IMR-90 (cell line): ENCODE measurements at regions not wholly inside any gene's neighbourhood (a gene's known extent, or its start where the extent isn't known, plus 50 kb on each side); places are given as distances from the start of the nearest gene placed in this dataset.

Experiments used
- ATAC-seq: fragments of 200-7000 bp; cut with Tn5 transposase; 2 replicates; pipeline ENCODE4 v1.9.1; 2020; ENCODE audit warnings: low read depth, mild to moderate bottlenecking, moderate library complexity
- BruUV-seq: library from RNA; stranded (reverse); fragments of 400-500 nt; replicated peaks from 2 replicates; lab custom pipeline; 2021; lab: Mats Ljungman, UMichigan
- CTCF ChIA-PET: fragments of 300-600 bp; formaldehyde crosslinking; extraction: SDS; loops from one replicate; lab custom pipeline; 2021; ENCODE audit warnings: antibody characterized with exemption; lab: Yijun Ruan, JAX
- POLR2A ChIA-PET: fragments of 300-600 bp; sonication (Branson Sonifier 250); formaldehyde crosslinking; loops from one replicate; lab custom pipeline; 2022; ENCODE audit warnings: antibody characterized with exemption; ENCODE audit not compliant: unreplicated experiment; lab: Charles Lee
- DNase-seq: peaks from one replicate; pipeline ENCODE4 v3.0.0; 2013
- H2AFZ ChIP-seq: replicated peaks from 2 replicates; pipeline ENCODE3; 2013; ENCODE audit warnings: low read length, mild to moderate bottlenecking; ENCODE audit not compliant: poor library complexity
- H2AK5ac ChIP-seq: 2 replicates; pipeline ENCODE4 v1.6.1; 2013; ENCODE audit warnings: low read depth, low read length, inconsistent platforms
- H2AK9ac ChIP-seq: replicated peaks from 2 replicates; pipeline ENCODE3; 2013; ENCODE audit warnings: mild to moderate bottlenecking, low read depth, low read length, moderate library complexity; ENCODE audit not compliant: poor library complexity
- H2BK120ac ChIP-seq: 2 replicates; pipeline ENCODE4 v1.6.1; 2013; ENCODE audit warnings: low read depth, low read length, inconsistent platforms
- H2BK15ac ChIP-seq: 3 replicates; pipeline ENCODE4 v1.6.1; 2013; ENCODE audit warnings: low read depth, low read length, inconsistent platforms
- H2BK20ac ChIP-seq: 2 replicates; pipeline ENCODE4 v1.6.1; 2013; ENCODE audit warnings: low read depth, mild to moderate bottlenecking, inconsistent platforms, low read length, moderate library complexity
- H2BK5ac ChIP-seq: 2 replicates; pipeline ENCODE4 v1.6.1; 2013; ENCODE audit warnings: mild to moderate bottlenecking, low read depth, low read length, inconsistent platforms; ENCODE audit not compliant: poor library complexity, severe bottlenecking
- H3K14ac ChIP-seq: replicated peaks from 2 replicates; pipeline ENCODE4 v1.6.1; 2013; ENCODE audit warnings: low read depth, low read length, inconsistent platforms
- H3K18ac ChIP-seq: 2 replicates; pipeline ENCODE4 v1.6.1; 2013; ENCODE audit warnings: low read depth, low read length, control low read depth
- H3K23ac ChIP-seq: 2 replicates; pipeline ENCODE4 v1.6.1; 2013; ENCODE audit warnings: low read depth, low read length, inconsistent platforms
- H3K27ac ChIP-seq: 2 replicates; pipeline ENCODE4 v1.5.1; 2013; ENCODE audit warnings: mild to moderate bottlenecking, control low read depth, low read length; ENCODE audit not compliant: insufficient read depth
- H3K27me3 ChIP-seq: 2 replicates; pipeline ENCODE4 v1.6.1; 2013; ENCODE audit warnings: low read length; ENCODE audit not compliant: control insufficient read depth, insufficient read depth
- H3K36me3 ChIP-seq: 2 replicates; pipeline ENCODE4 v1.6.1; 2013; ENCODE audit warnings: low read length, mixed read lengths; ENCODE audit not compliant: control insufficient read depth, insufficient read depth
- H3K4ac ChIP-seq: 2 replicates; pipeline ENCODE4 v1.6.1; 2013; ENCODE audit warnings: low read depth, low read length, inconsistent platforms
- H3K4me1 ChIP-seq: 2 replicates; pipeline ENCODE4 v1.6.1; 2013; ENCODE audit warnings: low read length, mixed read lengths; ENCODE audit not compliant: control insufficient read depth, insufficient read depth
- H3K4me2 ChIP-seq: 2 replicates; pipeline ENCODE4 v1.6.1; 2013; ENCODE audit warnings: low read depth, mild to moderate bottlenecking, control low read depth, low read length, moderate library complexity
- H3K4me3 ChIP-seq: 2 replicates; pipeline ENCODE4 v1.5.1; 2013; ENCODE audit warnings: low read depth, mild to moderate bottlenecking, control low read depth, low read length, moderate library complexity; ENCODE audit not compliant: insufficient read depth
- H3K56ac ChIP-seq: 2 replicates; pipeline ENCODE4 v1.6.1; 2013; ENCODE audit warnings: low read length, inconsistent platforms; ENCODE audit not compliant: insufficient read depth; ENCODE audit errors: extremely low read depth
- H3K79me1 ChIP-seq, 2 experiments: 2 replicates each; pipeline ENCODE4 v1.6.1; 2013; ENCODE audit warnings: low read length in 2 of 2, inconsistent platforms in 1 of 2, low read depth in 1 of 2
- H3K9ac ChIP-seq: 2 replicates; pipeline ENCODE4 v1.6.1; 2013; ENCODE audit warnings: low read depth, low read length, control low read depth
- H3K9me1 ChIP-seq: 2 replicates; pipeline ENCODE4 v1.6.1; 2013; ENCODE audit warnings: low read length, inconsistent platforms; ENCODE audit not compliant: insufficient read depth
- H3K9me3 ChIP-seq: 2 replicates; pipeline ENCODE4 v1.6.1; 2013; ENCODE audit warnings: low read length; ENCODE audit not compliant: control insufficient read depth, insufficient read depth
- H4K20me1 ChIP-seq: 2 replicates; pipeline ENCODE4 v1.6.1; 2013; ENCODE audit warnings: low read length, inconsistent platforms; ENCODE audit not compliant: insufficient read depth
- H4K5ac ChIP-seq: 2 replicates; pipeline ENCODE4 v1.6.1; 2013; ENCODE audit warnings: mild to moderate bottlenecking, low read depth, low read length, control low read depth
- H4K8ac ChIP-seq, 2 experiments: 2 replicates each; pipeline ENCODE4 v1.6.1; 2013; ENCODE audit warnings: low read depth in 2 of 2, low read length in 2 of 2, control low read depth in 1 of 2, inconsistent platforms in 1 of 2
- H4K91ac ChIP-seq: 2 replicates; pipeline ENCODE4 v1.6.1; 2013; ENCODE audit warnings: low read depth, low read length, inconsistent platforms; ENCODE audit not compliant: insufficient read depth
- FOS ChIP-seq: fragments of 150-350 bp; IDR thresholded peaks from 2 replicates; pipeline ENCODE4 v1.6.1; 2016; ENCODE audit warnings: low read depth, low read length
- MAFK ChIP-seq: IDR thresholded peaks from 2 replicates; pipeline ENCODE4 v1.6.1; 2012; ENCODE audit warnings: low read depth, low read length, improper control_type of control experiment
- RAD21 ChIP-seq: IDR thresholded peaks from 2 replicates; pipeline ENCODE4 v1.6.1; 2012; ENCODE audit warnings: low read length, improper control_type of control experiment
- RCOR1 ChIP-seq: IDR thresholded peaks from 2 replicates; pipeline ENCODE4 v1.6.1; 2012; ENCODE audit warnings: mild to moderate bottlenecking, low read length, improper control_type of control experiment; ENCODE audit not compliant: insufficient replicate concordance
- WGBS, 2 experiments: methylation state at CpG; one replicate each; pipeline versions ENCODE4 v1.1.5 to v1.1.7; 2013; ENCODE audit warnings: missing lambda C conversion rate in 2 of 2; ENCODE audit not compliant: insufficient read length in 1 of 2; ENCODE audit errors: extremely low coverage in 2 of 2; 5-methylcytosine and 5-hydroxymethylcytosine counted together
- dilution Hi-C: fragments of 300-500 bp; cut with HindIII; formaldehyde crosslinking; loops from one replicate; pipeline ENCODE4 v1.14.3; 2018; ENCODE audit warnings: low sequenced_read_pairs; ENCODE audit not compliant: unreplicated experiment
- in situ Hi-C: fragments of 300-500 bp; cut with MboI; formaldehyde crosslinking; loops from 3 replicates; pipeline ENCODE4 v1.14.3; 2019; ENCODE audit warnings: low sequenced_read_pairs, inconsistent platforms, mixed read lengths
- intact Hi-C: fragments of 100-400 bp; cut with micrococcal nuclease; formaldehyde crosslinking; loops from 2 replicates; pipeline ENCODE4 v1.10.0; 2022
- TF ChIP-seq, protein P1 (sequence below): fragments of 150-350 bp; IDR thresholded peaks from 2 replicates; pipeline ENCODE4 v1.6.1; 2017; ENCODE audit warnings: mild to moderate bottlenecking, antibody characterized with exemption, low read length, low read depth

DNA sequence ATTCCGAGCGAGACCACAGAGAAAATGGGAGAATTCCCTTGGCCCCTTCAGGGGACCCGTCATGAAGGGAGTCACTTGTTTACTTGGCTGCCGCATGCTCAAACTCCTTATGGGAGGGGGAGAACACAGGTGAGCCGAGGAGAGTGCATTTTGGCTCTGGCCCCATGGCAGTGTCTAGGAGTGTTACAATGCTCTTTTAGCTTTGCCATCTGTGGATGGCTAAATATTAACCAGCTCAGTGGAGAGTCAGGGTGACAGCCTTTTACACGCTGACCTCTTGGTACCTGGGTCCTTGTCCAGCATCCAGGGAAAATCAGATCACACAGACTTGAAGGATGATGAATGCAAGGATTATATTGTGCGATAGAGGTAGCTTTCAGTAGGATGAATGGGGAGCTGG is 146.4 kb upstream of the ATXN7L3B start:
- POLR2A ChIA-PET = no interaction called here
- intact Hi-C loops (no loop called here), in situ Hi-C loops (no loop called here), dilution Hi-C loops (no loop called here)
- H2BK120ac ChIP-seq = no peak overlapping the region
- H3K4me3 ChIP-seq = no peak overlapping the region
- H3K79me1 ChIP-seq = no peaks in the 10 kb centered on the region
- H4K5ac ChIP-seq = no peak overlapping the region
- H3K9ac ChIP-seq = no peak overlapping the region
- H3K36me3 ChIP-seq = no peaks in the 10 kb centered on the region
- no peak overlapping the region for H2BK5ac ChIP-seq
- no peak overlapping the region for H2AFZ ChIP-seq
- no peak overlapping the region for H3K56ac ChIP-seq
- H3K4ac ChIP-seq = no peak overlapping the region
- H4K91ac ChIP-seq = no peak overlapping the region
- BruUV-seq = no TSS peak
- no peak overlapping the region for H2AK5ac ChIP-seq
- H3K23ac ChIP-seq = no peak overlapping the region
- H2BK20ac ChIP-seq = no peak overlapping the region
- H2BK15ac ChIP-seq = no peak overlapping the region
- H3K18ac ChIP-seq = no peak overlapping the region
- ATAC-seq (no peak), DNase-seq (no peak)
- no peaks in the 10 kb centered on the region for H3K27me3 ChIP-seq
- CTCF ChIA-PET = no interaction called here
- TF ChIP-seq RCOR1 = no peak
- no peak for TF ChIP-seq RAD21
- no peak for TF ChIP-seq MAFK
- TF ChIP-seq FOS = no peak
- TF ChIP-seq, protein P1, sequence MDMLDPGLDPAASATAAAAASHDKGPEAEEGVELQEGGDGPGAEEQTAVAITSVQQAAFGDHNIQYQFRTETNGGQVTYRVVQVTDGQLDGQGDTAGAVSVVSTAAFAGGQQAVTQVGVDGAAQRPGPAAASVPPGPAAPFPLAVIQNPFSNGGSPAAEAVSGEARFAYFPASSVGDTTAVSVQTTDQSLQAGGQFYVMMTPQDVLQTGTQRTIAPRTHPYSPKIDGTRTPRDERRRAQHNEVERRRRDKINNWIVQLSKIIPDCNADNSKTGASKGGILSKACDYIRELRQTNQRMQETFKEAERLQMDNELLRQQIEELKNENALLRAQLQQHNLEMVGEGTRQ = no peak
- H3K9me1 ChIP-seq = no peaks in the 10 kb centered on the region
- no peak overlapping the region for H3K27ac ChIP-seq
- no CpG with 5 or more reads among the region's 7 CpGs for WGBS, 2 experiments
- H4K20me1 ChIP-seq = no peaks in the 10 kb centered on the region
- no peak overlapping the region for H2AK9ac ChIP-seq
- no peak overlapping the region for H3K14ac ChIP-seq
- no peak overlapping the region for H4K8ac ChIP-seq
- no peak overlapping the region for H3K4me2 ChIP-seq
- H3K4me1 ChIP-seq = no peaks in the 10 kb centered on the region
- H3K9me3 ChIP-seq = peaks cover 11% of the 10 kb centered on the region; the same call in 1 of the 2 replicates
